Neural progenitor cell (in vitro differentiated cells): ENCODE measurements at regions not wholly inside any gene's neighbourhood (a gene's known extent, or its start where the extent isn't known, plus 50 kb on each side); places are given as distances from the start of the nearest gene placed in this dataset.

Experiments
- CTCF ChIP-seq: fragments of 200-600 bp; sonication (generic); IDR thresholded peaks from 2 replicates; pipeline ENCODE4 v1.5.1; 2017; ENCODE audit warnings: antibody characterized with exemption, mild to moderate bottlenecking
- EZH2 ChIP-seq: fragments of 200-600 bp; sonication (generic); IDR thresholded peaks from 2 replicates; pipeline ENCODE4 v1.6.1; 2017; ENCODE audit warnings: antibody characterized with exemption, mild to moderate bottlenecking, moderate library complexity
- EZH2phosphoT487 ChIP-seq: fragments of 200-600 bp; sonication (generic); IDR thresholded peaks from 2 replicates; pipeline ENCODE4 v1.6.1; 2017; ENCODE audit warnings: antibody characterized with exemption

- TF ChIP-seq CTCF (no peak), EZH2 (no peak), EZH2phosphoT487 (no peak)
Observed at GRCh38 chr2:45283764-45284620, 274.7 kb upstream of the SIX2 start.
